ENCODE measurements at regions not wholly inside any gene's neighbourhood (a gene's known extent, or its start where the extent isn't known, plus 50 kb on each side); places are given as distances from the start of the nearest gene placed in this dataset.

GRCh38 chr11:22491555-22492225 is 133.9 kb downstream of the FANCF start:
- no peak for DNase-seq

GRCh38 chr11:22479971-22480720 is 142.0 kb downstream of the SLC17A6 start:
- no peak for DNase-seq

- no peak for DNase-seq
These were observed 141.0 kb downstream of the SLC17A6 start for GRCh38 chr11:22479208-22479607.

GRCh38 chr11:22478169-22478568 is 140.0 kb downstream of the SLC17A6 start:
- DNase-seq: no peak

- DNase-seq: no peak
These were observed 139.1 kb downstream of the SLC17A6 start for GRCh38 chr11:22477312-22477711.

GRCh38 chr11:22476589-22476988 is 138.4 kb downstream of the SLC17A6 start:
- no peak for DNase-seq

- DNase-seq: no peak
These were observed 136.4 kb downstream of the SLC17A6 start for GRCh38 chr11:22474616-22475015.

GRCh38 chr11:22473586-22473985 is 135.4 kb downstream of the SLC17A6 start:
- no peak for DNase-seq

- no peak for DNase-seq
These were observed 134.1 kb downstream of the SLC17A6 start for GRCh38 chr11:22472306-22472705.

GRCh38 chr11:22471385-22471784 is 133.2 kb downstream of the SLC17A6 start:
- no peak for DNase-seq

- no peak for DNase-seq
These were observed 129.6 kb downstream of the SLC17A6 start for GRCh38 chr11:22467741-22468140.

GRCh38 chr11:22467248-22467647 is 129.1 kb downstream of the SLC17A6 start:
- DNase-seq: no peak

GRCh38 chr11:22466809-22467208 is 128.6 kb downstream of the SLC17A6 start:
- no peak for DNase-seq

- no peak for DNase-seq
These were observed 128.2 kb downstream of the SLC17A6 start for GRCh38 chr11:22466351-22466750.

GRCh38 chr11:22465620-22466019 is 127.4 kb downstream of the SLC17A6 start:
- DNase-seq: no peak

GRCh38 chr11:22461626-22462025 is 123.4 kb downstream of the SLC17A6 start:
- DNase-seq: no peak

- no peak for DNase-seq
These were observed 122.0 kb downstream of the SLC17A6 start for GRCh38 chr11:22460181-22460580.

- peak; percentile 65 to 78 for DNase-seq
These were observed 120.9 kb downstream of the SLC17A6 start for GRCh38 chr11:22459048-22459447.

GRCh38 chr11:22458161-22458560 is 120.0 kb downstream of the SLC17A6 start:
- no peak for DNase-seq

GRCh38 chr11:22456993-22457762 is 119.0 kb downstream of the SLC17A6 start:
- no peak for DNase-seq

- DNase-seq: no peak
These were observed 116.4 kb downstream of the SLC17A6 start for GRCh38 chr11:22454461-22455090.

- no peak for DNase-seq
These were observed 111.3 kb downstream of the SLC17A6 start for GRCh38 chr11:22449441-22449840.

GRCh38 chr11:22444076-22444475 is 105.9 kb downstream of the SLC17A6 start:
- no peak for DNase-seq

All from SW 1271 (cell line).